Chondrocyte (in vitro differentiated cells): ENCODE measurements at regions not wholly inside any gene's neighbourhood (a gene's known extent, or its start where the extent isn't known, plus 50 kb on each side); places are given as distances from the start of the nearest gene placed in this dataset.

Source experiments
- DNase-seq: peaks from one replicate; pipeline ENCODE4 v3.0.0; 2021; ENCODE audit warnings: mixed read lengths, low spot score
- H3K27ac Mint-ChIP-seq: one replicate; pipeline ENCODE4 v1.8.0; 2021; ENCODE audit warnings: mild to moderate bottlenecking, moderate library complexity, mixed read lengths; ENCODE audit not compliant: unreplicated experiment
- H3K27me3 Mint-ChIP-seq: 2 replicates; pipeline ENCODE4 v1.8.0; 2021; ENCODE audit warnings: low read depth, mixed read lengths
- H3K36me3 Mint-ChIP-seq: 2 replicates; pipeline ENCODE4 v1.8.0; 2021; ENCODE audit warnings: low read depth, mixed read lengths
- H3K4me1 Mint-ChIP-seq: 2 replicates; pipeline ENCODE4 v1.8.0; 2021; ENCODE audit warnings: low read depth, mild to moderate bottlenecking, mixed read lengths
- H3K4me3 Mint-ChIP-seq: one replicate; pipeline ENCODE4 v1.8.0; 2021; ENCODE audit warnings: mild to moderate bottlenecking, moderate library complexity, mixed read lengths; ENCODE audit not compliant: unreplicated experiment
- H3K9me3 Mint-ChIP-seq: 2 replicates; pipeline ENCODE4 v1.8.0; 2021; ENCODE audit warnings: low read depth, mixed read lengths
- CTCF ChIP-seq: fragments of 200-600 bp; sonication (generic); IDR thresholded peaks from 2 replicates; pipeline ENCODE4 v1.5.0; 2021; ENCODE audit warnings: antibody characterized with exemption, mild to moderate bottlenecking, moderate library complexity

GRCh38 chr2:183214680-183215079 is 90.4 kb downstream of the NUP35 start:
- Mint-ChIP-seq H3K4me1 (no peaks in the 10 kb centered on the region), H3K9me3 (peaks cover 9% of the 10 kb centered on the region), H3K27ac (no peak overlapping the region), H3K27me3 (no peaks in the 10 kb centered on the region), H3K36me3 (peaks cover 4% of the 10 kb centered on the region), H3K4me3 (no peak overlapping the region)
- TF ChIP-seq CTCF = no peak
- no peak for DNase-seq

GRCh38 chr2:183215917-183216316 is 91.7 kb downstream of the NUP35 start:
- H3K9me3 Mint-ChIP-seq = peaks cover 2% of the 10 kb centered on the region
- no peak overlapping the region for H3K4me3 Mint-ChIP-seq
- no peaks in the 10 kb centered on the region for H3K27me3 Mint-ChIP-seq
- H3K4me1 Mint-ChIP-seq = no peaks in the 10 kb centered on the region
- no peak for DNase-seq
- no peak for TF ChIP-seq CTCF
- no peak overlapping the region for H3K27ac Mint-ChIP-seq
- H3K36me3 Mint-ChIP-seq = no peaks in the 10 kb centered on the region

DNA sequence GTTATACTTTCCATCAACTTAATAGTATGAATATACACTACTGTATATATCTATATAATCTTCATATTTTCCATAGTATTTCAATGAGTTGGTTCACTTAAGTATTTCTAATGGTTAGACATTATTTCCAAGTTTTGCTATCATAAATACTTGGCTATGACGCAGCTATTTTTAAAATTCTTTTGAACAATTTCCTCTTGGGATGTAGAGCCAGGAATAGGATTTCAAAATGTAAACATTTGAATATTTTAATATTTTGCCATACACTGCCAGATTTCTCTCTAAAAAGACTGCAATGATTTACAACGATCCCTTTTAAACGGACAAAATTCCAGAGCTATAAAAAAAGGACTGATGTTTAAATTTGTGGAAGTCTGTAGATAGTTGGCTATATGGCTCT is 95.6 kb downstream of the NUP35 start:
- DNase-seq = no peak
- no peak overlapping the region for H3K4me3 Mint-ChIP-seq
- TF ChIP-seq CTCF = no peak
- no peak overlapping the region for H3K27ac Mint-ChIP-seq
- no peaks in the 10 kb centered on the region for H3K27me3 Mint-ChIP-seq
- H3K9me3 Mint-ChIP-seq = no peaks in the 10 kb centered on the region
- H3K4me1 Mint-ChIP-seq = peaks cover 3% of the 10 kb centered on the region
- H3K36me3 Mint-ChIP-seq = no peaks in the 10 kb centered on the region

- H3K27me3 Mint-ChIP-seq = no peaks in the 10 kb centered on the region
- no peaks in the 10 kb centered on the region for H3K36me3 Mint-ChIP-seq
- no peak overlapping the region for H3K27ac Mint-ChIP-seq
- no peak overlapping the region for H3K4me3 Mint-ChIP-seq
- no peak for TF ChIP-seq CTCF
- H3K9me3 Mint-ChIP-seq = no peaks in the 10 kb centered on the region
- DNase-seq = no peak
- peaks cover 13% of the 10 kb centered on the region for H3K4me1 Mint-ChIP-seq
Observed at GRCh38 chr2:183222751-183223150, 98.5 kb downstream of the NUP35 start.

GRCh38 chr2:183224948-183225347 is 100.7 kb downstream of the NUP35 start:
- H3K27me3 Mint-ChIP-seq = no peaks in the 10 kb centered on the region
- DNase-seq = no peak
- no peaks in the 10 kb centered on the region for H3K9me3 Mint-ChIP-seq
- H3K27ac Mint-ChIP-seq = no peak overlapping the region
- TF ChIP-seq CTCF = no peak
- H3K4me1 Mint-ChIP-seq = peaks cover 17% of the 10 kb centered on the region
- no peaks in the 10 kb centered on the region for H3K36me3 Mint-ChIP-seq
- H3K4me3 Mint-ChIP-seq = no peak overlapping the region
